HG03159 (cell line): ENCODE measurements at regions not wholly inside any gene's neighbourhood (a gene's known extent, or its start where the extent isn't known, plus 50 kb on each side); places are given as distances from the start of the nearest gene placed in this dataset.
"Not testable (repeated sequence)": the region's sequence is repeated elsewhere in the genome, so short reads cannot be mapped to it uniquely, and the experiment has no call there.

ENCODE experiments used
- ATAC-seq: cut with Tn5 transposase; IDR thresholded peaks from one replicate; pipeline ENCODE4 v1.9.1; 2021; ENCODE audit warnings: mild to moderate bottlenecking, moderate library complexity; ENCODE audit not compliant: unreplicated experiment

GRCh38 chrX:53883196-53883595, 161.1 kb downstream of the PHF8 start:
- ATAC-seq, result no peak

- ATAC-seq, result no peak
Observed at GRCh38 chrX:53882331-53882730, 161.9 kb downstream of the PHF8 start.

GRCh38 chrX:53880786-53881185, 163.5 kb downstream of the PHF8 start:
- not testable (repeated sequence) for ATAC-seq

GRCh38 chrX:53859890-53860289, 173.4 kb upstream of the HUWE1 start:
- ATAC-seq, result no peak

- ATAC-seq, result peak; percentile 75
Observed at GRCh38 chrX:53831662-53832635, 145.4 kb upstream of the HUWE1 start.

GRCh38 chrX:53824686-53825085, 138.2 kb upstream of the HUWE1 start:
- ATAC-seq, result no peak

GRCh38 chrX:53818115-53818514, 131.6 kb upstream of the HUWE1 start:
- ATAC-seq, result not testable (repeated sequence)

- ATAC-seq, result no peak
Observed at GRCh38 chrX:53817548-53817947, 131.0 kb upstream of the HUWE1 start.

- ATAC-seq, result no peak
Observed at GRCh38 chrX:53813670-53814440, 127.3 kb upstream of the HUWE1 start.

- ATAC-seq, result no peak
Observed at GRCh38 chrX:53798281-53798680, 111.8 kb upstream of the HUWE1 start.

GRCh38 chrX:53795576-53795975, 109.1 kb upstream of the HUWE1 start:
- ATAC-seq, result no peak

- no peak for ATAC-seq
Observed at GRCh38 chrX:53794181-53794580, 107.7 kb upstream of the HUWE1 start.

GRCh38 chrX:53768865-53769264, 82.3 kb upstream of the HUWE1 start:
- ATAC-seq, result no peak

GRCh38 chrX:53768451-53768850, 81.9 kb upstream of the HUWE1 start:
- no peak for ATAC-seq

GRCh38 chrX:53767544-53767943, 81.0 kb upstream of the HUWE1 start:
- no peak for ATAC-seq

- not testable (repeated sequence) for ATAC-seq
Observed at GRCh38 chrX:53757181-53757580, 70.7 kb upstream of the HUWE1 start.

- no peak for ATAC-seq
Observed at GRCh38 chrX:53746718-53747117, 60.2 kb upstream of the HUWE1 start.

GRCh38 chrX:53743244-53743643, 56.7 kb upstream of the HUWE1 start:
- ATAC-seq, result no peak

GRCh38 chrX:53738370-53738906, 51.9 kb upstream of the HUWE1 start:
- no peak for ATAC-seq
